ENCODE measurements at regions not wholly inside any gene's neighbourhood (a gene's known extent, or its start where the extent isn't known, plus 50 kb on each side); places are given as distances from the start of the nearest gene placed in this dataset.

DNA sequence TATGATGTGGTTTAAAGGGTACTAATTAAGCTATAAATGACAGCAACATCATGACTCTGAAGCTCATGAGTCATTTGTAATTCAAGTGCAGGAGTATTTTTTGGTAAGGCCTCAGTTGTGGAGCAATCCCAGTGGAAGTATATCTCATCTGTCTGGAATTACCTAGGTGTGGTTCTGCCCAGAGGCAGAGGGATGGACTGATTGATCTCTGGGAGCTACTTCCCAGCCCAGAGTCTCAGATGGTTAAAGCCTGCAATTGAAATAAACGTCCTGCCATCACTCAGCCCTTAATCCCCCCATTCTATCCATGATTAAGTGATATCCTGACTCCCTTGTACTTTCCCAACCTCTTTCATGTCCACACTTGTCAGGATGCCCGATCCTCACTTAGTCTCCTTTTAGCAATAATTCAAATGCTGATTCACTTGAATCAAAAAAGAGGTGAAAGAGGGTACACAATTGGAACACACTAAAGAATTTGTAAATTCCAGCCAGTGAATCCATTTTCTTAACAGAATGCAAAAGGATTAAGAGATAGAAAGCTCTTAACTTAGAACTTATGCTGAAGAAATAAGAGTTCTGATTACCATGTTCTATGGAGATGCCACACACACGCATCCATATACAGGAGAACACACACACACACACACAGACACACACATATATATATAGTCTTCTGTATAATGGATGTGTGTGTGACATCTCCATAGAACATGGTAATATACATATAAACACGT is 664.4 kb downstream of the NYAP2 start:
- no peak overlapping the region for H3K4me3 ChIP-seq (ENCODE audit: low read depth, low read length)
- TF ChIP-seq, protein P1, sequence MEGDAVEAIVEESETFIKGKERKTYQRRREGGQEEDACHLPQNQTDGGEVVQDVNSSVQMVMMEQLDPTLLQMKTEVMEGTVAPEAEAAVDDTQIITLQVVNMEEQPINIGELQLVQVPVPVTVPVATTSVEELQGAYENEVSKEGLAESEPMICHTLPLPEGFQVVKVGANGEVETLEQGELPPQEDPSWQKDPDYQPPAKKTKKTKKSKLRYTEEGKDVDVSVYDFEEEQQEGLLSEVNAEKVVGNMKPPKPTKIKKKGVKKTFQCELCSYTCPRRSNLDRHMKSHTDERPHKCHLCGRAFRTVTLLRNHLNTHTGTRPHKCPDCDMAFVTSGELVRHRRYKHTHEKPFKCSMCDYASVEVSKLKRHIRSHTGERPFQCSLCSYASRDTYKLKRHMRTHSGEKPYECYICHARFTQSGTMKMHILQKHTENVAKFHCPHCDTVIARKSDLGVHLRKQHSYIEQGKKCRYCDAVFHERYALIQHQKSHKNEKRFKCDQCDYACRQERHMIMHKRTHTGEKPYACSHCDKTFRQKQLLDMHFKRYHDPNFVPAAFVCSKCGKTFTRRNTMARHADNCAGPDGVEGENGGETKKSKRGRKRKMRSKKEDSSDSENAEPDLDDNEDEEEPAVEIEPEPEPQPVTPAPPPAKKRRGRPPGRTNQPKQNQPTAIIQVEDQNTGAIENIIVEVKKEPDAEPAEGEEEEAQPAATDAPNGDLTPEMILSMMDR (IDR thresholded peaks at IDR 0.05; ENCODE audit: borderline replicate concordance, insufficient read depth, low read depth, low read length): no peak

- TF ChIP-seq, protein P1 (IDR thresholded peaks at IDR 0.05; ENCODE audit: borderline replicate concordance, insufficient read depth, low read depth, low read length): no peak
- H3K4me3 ChIP-seq (ENCODE audit: low read depth, low read length): no peak overlapping the region
Measured at GRCh38 chr2:226059961-226060627, 660.6 kb downstream of the NYAP2 start.

DNA sequence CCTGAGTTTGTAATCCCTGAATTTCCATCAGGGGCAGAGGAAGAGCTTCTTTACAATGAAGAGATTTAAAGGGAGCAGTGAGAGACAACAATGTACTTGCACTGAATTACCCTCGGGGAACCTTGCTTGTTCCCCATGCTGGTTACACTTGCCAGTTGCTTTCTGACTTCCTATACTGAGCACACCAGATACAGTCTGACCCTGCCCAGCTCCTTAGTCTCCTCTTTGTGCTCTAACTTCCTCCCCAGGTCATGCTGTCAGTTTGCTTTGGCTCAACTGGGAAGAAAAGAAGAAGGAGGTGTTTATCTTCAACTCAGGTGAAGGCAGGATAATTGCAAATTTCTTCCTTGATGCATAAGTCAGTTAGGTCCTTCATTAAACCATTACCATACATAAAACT is 658.4 kb downstream of the NYAP2 start:
- no peak overlapping the region for H3K4me3 ChIP-seq (ENCODE audit: low read depth, low read length)
- TF ChIP-seq, protein P1 (IDR thresholded peaks at IDR 0.05; ENCODE audit: borderline replicate concordance, insufficient read depth, low read depth, low read length): no peak

- no peak overlapping the region for H3K4me3 ChIP-seq (ENCODE audit: low read depth, low read length)
- TF ChIP-seq, protein P1 (IDR thresholded peaks at IDR 0.05; ENCODE audit: borderline replicate concordance, insufficient read depth, low read depth, low read length): no peak
Measured at GRCh38 chr2:226057365-226057764, 657.9 kb downstream of the NYAP2 start.

GRCh38 chr2:226052772-226053416 is 653.4 kb downstream of the NYAP2 start:
- TF ChIP-seq, protein P1 (IDR thresholded peaks at IDR 0.05; ENCODE audit: borderline replicate concordance, insufficient read depth, low read depth, low read length): no peak
- no peak overlapping the region for H3K4me3 ChIP-seq (ENCODE audit: low read depth, low read length)

DNA sequence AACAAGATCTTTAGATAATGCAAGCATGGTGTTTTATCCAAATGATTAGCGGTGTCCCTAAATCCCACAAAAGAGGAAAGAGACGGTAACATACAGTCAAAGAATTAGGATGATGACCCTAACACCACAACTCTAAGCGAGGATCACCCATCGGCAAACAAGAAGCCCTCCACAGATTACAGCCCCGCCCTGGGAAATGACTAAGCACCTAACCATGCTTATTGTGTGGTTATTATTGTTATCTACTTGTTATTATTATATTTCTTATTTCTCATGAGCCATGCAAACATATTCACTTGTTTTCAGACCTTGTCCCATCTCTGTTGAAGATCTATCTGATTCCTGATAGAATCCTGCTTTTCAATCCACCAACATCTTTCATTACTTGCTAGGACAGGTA is 651.3 kb downstream of the NYAP2 start:
- H3K4me3 ChIP-seq (ENCODE audit: low read depth, low read length): no peak overlapping the region
- TF ChIP-seq, protein P1 (IDR thresholded peaks at IDR 0.05; ENCODE audit: borderline replicate concordance, insufficient read depth, low read depth, low read length): no peak

Measured in GM12875 (cell line).